HG03575 (cell line): ENCODE measurements at regions not wholly inside any gene's neighbourhood (a gene's known extent, or its start where the extent isn't known, plus 50 kb on each side); places are given as distances from the start of the nearest gene placed in this dataset.
"Not testable (repeated sequence)": the region's sequence is repeated elsewhere in the genome, so short reads cannot be mapped to it uniquely, and the experiment has no call there.

ENCODE experiments used
- ATAC-seq: cut with Tn5 transposase; IDR thresholded peaks from one replicate; pipeline ENCODE4 v1.9.1; 2021; ENCODE audit not compliant: unreplicated experiment, insufficient number of reproducible peaks, low FRiP score; ENCODE audit errors: extremely low read depth

DNA sequence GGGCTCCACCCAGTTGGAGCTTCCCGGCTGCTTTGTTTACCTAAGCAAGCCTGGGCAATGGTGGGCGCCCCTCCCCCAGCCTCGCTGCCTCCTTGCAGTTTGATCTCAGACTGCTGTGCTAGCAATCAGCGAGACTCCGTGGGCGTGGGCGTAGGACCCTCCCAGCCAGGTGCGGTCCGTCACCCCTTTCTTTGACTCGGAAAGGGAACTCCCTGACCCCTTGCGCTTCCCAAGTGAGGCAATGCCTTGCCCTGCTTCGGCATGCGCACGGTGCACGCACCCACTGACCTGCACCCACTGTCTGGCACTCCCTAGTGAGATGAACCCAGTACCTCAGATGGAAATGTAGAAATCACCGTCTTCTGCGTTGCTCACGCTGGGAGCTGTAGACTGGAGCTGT, 254.4 kb upstream of the NMUR2 start:
- ATAC-seq: not testable (repeated sequence)

DNA sequence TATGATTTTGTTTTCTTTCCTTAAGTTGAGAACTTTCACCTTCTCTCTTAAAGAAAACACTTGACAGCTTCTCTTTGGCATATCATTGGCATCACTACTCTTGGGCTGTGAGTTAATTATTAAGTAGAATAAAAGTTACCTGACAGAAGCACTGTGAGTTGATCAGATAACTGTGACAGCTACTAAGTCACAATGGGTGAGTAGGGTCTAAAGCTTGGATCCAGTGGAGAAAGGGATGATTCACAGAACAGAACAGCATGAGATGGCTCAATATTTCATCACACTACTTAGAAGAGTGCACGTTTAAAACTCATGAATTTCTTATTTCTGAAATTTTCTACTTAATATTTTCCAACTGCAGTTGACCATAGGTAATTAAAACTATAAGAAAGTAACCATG, 268.5 kb upstream of the NMUR2 start:
- ATAC-seq: no peak

DNA sequence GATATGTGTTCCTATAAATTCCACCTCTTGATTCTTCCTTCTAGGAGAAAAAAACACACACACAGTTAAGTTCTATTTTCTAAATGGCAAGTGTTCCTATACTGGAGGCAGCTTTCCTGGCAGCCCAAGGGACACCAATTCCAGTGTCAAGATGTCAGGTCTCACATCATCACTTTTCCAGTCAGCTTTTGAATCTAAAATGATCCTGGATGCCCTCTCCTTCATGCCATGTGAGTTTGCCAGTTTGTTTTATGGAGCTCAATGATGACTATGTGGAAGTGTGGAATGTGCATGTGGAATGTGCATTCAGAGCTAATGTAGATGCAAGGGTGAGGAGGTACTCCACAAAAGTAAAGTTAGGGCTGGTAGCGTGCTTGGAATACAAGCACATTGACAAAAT, 269.3 kb upstream of the NMUR2 start:
- no peak for ATAC-seq

DNA sequence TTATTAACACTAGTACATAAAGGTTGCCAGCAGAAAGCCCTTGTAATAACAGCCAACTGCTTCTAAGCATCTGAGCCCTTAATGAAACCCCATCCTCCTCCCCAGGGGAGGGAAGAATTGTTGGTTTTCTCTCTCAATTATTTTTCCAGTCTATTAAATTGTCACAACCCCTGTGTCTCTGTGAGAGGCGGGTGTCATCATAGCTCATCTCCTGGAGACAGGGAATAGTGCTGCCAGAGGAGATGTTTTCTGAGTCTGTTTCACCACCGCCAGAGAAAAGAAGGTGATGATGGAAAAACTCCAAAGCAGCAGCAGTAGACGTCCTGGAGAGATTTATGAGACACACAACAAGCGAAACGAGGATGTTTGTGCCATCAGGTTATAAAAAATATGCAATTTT, 271.1 kb upstream of the NMUR2 start:
- ATAC-seq: no peak

DNA sequence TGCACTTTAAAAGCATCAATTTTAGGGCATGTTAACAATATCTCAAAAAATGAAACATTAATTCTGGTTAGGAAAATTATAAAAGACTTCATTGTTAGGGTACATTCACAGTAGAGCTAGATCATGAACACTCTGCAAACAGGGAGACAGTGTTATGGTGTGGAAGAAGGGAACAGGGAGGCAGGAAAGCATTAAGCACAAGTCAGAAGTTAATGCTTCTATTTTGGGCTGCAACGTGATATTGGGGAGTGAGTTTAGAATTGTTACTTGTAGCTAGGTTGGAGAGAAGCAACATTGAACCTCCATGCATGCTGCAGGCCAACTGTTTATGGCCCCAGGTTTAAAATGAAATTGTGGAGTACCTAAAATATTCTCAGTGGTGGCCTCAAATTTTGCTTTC, 278.1 kb upstream of the NMUR2 start:
- ATAC-seq: no peak

DNA sequence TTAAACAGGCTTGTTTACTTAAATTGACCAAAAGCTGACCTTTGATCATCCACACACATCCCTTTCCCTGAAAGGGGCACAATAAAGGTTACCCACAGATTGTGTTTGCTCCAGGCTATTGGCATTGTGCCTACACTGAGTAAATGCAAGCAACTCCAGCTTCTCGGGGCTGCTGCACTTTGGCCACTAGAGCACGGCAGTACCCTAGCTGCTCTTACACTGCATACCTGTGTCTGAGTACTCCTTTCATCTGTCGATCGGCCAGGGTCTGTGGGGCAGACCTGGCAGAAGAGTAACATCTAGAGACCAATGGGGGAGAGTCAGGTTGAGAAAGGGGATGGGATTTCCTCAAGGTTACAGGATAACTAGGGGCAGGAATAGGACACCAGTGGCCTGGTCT, 281.9 kb upstream of the NMUR2 start:
- no peak for ATAC-seq

DNA sequence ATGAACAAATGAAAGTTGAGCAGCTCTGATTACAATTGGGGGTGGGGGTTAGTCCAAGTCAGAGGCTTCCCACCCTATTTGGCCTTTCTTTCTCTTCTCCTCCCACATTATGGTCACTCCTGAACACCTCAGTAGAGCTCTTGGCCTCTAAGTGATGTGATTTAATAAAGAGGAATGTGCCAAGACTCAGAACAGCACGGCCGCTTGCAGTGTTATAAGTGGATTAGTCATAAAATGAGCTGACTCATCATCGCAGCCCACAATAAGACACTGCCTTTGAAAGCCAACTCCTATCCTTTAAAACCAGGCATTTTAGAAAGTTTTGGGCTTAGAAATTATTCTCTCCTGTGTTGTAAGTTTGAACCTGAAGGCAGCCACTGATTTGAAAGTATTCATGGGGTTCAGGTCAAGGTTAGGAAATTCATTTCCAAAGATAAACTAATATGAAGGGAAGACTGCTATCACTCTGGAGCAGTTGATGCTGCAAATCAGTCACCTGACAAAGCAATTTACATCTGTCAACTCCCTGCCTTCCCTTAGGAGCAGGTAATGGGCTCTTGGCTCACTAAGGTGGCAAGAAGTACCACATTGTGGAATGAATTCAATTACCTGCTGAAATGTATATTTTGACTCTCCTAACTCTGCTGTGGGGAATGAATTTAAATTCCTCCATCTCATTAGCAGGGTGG, 283.6 kb upstream of the NMUR2 start:
- ATAC-seq: no peak

DNA sequence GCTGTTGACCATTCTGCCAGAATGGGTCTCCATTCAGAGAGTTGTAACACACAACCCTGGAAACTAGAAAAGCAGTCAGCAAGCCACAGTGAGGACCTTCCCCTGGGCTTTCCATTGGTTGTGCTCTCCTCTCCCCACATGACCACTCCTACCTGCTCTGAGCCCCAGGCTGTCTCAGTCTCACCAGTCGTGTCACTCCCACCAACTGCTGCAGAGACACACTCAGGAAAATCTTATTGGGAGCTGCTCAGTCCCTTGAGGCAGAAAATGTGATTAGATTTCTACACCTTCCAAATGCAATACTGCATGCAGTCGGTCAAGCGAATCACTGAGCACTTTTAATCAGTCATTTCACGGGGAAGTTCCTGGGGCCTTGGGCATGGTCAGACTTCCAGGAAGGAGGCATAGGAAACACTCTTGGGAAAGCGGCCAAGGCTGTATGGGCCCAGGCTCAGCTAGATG, 284.2 kb upstream of the NMUR2 start:
- ATAC-seq: no peak

DNA sequence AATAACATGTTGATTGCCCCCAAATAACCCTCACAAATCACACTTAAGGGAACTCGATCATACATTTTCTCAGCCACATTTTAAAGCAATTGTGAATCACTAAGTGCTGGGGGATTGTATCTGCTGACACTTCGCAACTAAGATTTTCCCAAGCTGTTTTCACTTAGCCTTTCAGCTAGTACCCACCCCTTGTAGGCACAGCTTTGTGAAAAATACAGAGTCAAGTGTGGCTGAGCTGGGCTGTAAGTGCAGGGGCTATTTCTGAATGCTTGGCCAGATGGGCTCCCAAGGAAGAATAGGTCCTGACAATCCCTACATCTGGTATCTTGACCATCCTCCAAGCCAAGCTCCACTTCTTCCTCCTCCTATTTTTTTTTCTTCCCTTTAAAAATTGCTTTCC, 289.2 kb upstream of the NMUR2 start:
- no peak for ATAC-seq

DNA sequence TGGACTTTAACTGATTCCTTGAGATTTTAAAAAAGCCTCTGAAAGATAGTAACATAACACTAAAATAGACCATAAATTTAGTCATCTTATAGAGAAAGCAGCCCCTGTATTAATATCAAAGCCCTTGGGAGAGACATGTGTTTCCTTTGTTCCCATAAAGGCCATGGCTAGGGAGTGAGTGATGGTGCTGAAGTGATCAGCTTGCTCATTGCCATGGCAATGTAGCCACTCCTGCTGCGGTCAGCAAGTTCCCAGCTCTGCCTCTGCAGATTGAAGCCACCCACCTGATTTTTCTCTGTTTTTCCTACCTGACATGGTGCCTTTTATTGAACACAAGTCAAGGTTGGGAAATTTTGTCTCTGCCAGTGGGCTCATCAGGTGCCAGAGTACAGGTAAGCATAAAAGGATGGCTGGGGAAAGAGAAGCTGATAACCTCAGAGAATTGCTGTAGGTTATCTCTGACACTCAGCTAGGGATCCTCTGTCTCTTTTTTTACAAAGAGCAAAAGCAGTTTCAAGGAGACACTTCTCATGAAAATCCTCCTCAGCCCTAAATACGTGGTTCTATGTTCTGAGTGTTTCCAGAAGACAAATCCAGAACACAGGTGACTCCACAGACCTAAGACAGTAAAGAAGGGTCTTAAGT, 296.3 kb upstream of the NMUR2 start:
- ATAC-seq: no peak

DNA sequence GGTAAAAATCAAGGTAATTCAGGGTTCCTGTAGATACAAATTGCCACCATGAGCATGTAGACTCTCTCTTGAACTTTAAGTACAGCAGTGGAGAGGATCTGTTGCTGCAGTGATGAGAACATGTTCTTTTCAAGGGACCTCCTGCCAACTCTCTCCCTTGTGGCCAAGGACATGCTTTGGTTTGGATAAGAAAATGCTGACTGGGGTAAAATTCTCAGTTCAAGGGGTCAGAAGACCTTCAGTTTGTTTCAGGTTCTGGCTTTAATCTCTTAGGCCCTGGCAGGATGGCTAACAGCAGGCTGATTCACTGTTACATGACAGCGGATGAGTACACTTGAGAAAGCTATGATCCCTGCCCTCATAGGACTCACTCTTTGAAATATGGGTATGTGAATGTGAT, 299.2 kb upstream of the NMUR2 start:
- no peak for ATAC-seq

DNA sequence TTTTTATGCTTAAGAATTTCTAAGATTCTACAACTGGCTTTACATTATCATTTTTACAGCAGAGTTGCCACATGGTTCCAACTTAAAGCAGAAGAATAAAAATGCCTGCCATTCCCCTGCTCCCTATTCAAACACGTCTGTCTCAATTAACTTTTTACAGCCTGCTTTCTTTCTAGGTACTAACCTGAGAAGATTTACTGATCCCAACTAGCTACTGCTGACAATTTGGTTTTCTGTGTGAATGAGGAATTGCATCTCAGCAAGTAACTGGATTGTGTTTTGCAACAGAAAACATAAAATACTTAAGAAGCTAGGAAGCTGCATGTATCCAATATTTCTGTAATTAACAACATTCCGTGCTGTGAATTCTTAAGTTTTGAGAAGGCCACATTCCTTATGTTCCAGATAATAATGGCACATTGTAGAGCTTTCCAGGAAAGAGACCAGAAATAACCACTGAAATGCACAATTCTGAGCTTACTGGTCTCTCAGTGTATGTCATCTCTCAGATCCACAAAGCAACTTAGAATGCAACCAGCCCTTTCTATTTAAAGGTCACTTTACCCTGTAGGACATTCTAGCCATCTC, 306.8 kb upstream of the NMUR2 start:
- ATAC-seq: no peak

DNA sequence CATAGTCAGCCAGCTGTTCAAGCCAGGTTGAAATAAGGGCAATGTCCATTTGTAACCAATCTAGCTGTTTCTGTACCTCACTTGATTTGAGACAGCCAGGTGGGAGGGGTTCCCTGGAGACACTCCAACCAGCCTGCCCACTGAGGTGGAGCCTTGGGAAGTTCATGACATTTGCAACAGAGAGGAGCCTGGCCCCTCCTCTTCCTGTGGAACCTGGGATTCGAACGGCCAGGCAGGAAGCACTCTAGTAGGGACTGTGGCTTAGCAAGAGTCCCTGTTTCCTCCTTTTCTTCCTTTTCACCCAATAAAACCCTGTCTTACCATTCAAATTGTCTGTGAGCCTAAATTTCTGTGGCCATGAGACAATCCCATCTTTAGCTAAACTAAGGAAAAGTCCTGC, 312.3 kb upstream of the NMUR2 start:
- no peak for ATAC-seq

DNA sequence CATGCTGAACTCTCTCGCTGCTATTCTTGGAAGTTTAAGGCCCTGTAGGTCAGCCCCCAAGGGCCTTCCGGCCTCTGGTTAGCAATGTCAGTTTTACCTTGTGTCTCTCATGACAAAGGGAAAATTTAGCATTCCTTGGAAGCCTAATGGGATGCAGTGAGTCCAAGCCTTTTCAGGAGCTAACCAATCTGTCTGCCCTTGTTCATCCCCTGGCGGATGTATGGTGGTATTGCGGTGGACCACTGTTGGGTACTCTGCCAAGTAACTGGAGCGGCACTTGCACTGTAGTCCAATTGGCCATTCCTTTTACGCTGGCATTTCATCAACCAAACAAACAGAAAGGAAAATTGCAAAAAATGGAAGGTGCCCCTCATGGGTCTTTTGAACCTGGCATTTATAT, 318.4 kb upstream of the NMUR2 start:
- no peak for ATAC-seq

DNA sequence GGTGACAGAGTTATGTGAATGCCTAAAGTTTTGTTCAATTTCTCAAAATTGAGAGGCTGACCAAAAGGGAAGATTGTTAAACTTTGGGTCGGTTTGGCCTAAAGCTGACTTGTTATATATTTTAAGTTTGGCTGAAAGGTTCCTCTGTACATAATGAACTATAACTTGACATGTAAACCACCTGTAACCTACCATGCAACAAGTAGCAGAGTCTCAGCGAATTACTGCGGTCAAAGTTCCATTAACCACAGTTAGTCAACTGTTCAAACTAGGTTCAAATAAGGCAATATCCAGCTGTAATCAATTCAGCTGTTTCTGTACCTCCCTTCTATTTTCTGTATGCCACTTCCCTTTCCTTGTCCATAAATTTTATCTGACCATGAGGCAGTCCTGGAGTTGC, 325.1 kb upstream of the NMUR2 start:
- no peak for ATAC-seq

DNA sequence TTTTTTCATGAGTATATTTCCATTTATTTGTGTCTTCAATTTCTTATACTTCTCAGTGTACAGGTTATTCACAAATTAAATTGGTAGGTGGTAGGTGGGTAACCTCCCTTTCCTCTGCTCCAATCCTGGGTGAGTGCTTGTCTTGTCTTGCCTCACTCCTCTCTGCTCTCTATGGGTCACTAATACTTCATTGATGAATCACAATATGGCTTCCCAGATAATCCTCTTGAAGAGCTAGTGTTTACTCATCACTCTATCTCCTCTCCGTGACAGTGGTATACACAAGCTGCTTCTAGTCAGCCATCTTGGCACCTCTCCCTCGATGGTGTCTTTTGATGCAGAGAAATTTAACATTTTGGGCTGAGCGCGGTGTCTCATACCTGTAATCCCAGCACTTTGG, 331.8 kb upstream of the NMUR2 start:
- no peak for ATAC-seq

DNA sequence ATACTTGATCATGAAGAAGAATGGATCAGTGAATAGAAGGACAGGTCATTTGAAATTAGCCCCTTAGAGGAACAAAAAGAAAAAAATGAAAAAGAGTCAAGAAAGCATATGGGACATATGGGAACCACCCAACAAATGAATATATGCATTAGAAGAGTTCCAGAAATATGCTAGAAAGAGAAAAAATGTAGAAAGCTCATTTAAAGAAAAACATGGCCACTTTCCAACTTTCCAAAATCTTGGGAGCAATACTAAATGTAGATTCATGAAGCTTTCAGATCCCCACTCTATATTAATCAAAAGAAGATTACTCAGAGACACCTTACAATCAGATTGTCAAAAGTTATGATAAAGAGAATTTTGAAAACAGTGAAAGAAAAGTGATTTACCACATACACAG, 334.8 kb upstream of the NMUR2 start:
- ATAC-seq: no peak

DNA sequence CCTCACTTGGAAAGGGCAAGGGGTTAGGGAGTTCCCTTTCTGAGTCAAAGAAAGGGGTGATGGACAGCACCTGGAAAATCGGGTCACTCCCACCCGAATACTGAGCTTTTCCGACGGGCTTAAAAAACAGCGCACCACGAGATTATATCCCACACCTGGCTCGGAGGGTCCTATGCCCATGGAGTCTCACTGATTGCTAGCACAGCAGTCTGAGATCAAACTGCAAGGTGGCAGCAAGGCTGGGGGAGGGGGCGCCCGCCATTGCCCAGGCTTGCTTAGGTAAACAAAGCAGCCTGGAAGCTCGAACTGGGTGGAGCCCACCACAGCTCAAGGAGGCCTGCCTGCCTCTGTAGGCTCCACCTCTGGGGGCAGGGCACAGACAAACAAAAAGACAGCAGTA, 336.0 kb upstream of the NMUR2 start:
- ATAC-seq: not testable (repeated sequence)

DNA sequence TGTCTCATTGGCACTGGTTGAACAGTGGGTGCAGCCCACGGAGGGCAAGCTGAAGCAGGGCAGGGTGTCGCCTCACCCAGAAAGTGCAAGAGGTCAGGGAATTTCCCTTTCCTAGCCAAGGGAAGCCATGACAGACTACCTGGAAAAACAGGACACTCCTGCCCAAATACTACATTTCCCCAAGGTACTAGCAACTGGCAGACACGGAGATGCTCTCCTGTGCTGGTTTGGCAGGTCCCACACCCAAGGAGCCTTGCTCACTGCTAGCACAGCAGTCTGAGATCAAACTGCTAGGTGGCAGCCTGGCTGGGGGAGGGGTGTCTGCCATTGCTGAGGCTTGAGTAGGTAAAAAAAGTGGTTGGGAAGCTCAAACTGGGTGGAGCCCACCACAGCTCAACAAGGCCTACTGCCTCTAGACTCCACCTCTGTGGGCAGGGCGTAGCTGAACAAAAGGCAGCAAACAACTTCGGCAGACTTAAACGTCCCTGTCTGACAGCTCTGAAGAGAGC, 382.7 kb upstream of the NMUR2 start:
- ATAC-seq: not testable (repeated sequence)

DNA sequence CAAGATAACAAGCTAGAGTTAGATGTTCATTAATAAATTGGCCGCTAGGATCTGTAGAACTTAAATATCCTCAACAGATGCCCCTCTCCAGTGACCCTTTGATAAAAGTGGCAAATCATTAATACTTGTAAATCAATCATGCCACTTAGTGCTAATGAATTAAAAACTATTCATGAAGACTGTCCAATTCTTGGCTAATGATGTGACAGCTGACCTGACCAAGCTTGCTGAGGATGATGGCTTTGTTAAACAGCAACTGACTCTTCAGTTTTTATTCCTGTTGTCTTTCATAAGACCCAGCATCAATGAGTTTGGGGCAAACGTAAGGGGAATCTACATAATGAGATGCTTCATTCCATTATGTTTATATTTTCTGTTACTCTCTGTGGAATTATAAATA, 396.8 kb upstream of the NMUR2 start:
- no peak for ATAC-seq
